NB4 (cell line): ENCODE measurements at regions not wholly inside any gene's neighbourhood (a gene's known extent, or its start where the extent isn't known, plus 50 kb on each side); places are given as distances from the start of the nearest gene placed in this dataset.

Experiments used
- CTCF ChIP-seq: IDR thresholded peaks from one replicate; pipeline ENCODE4 v1.5.1; 2012; ENCODE audit warnings: low read depth, low read length
- MAX ChIP-seq: IDR thresholded peaks from 2 replicates; pipeline ENCODE4 v1.6.1; 2011; ENCODE audit warnings: low read depth, low read length
- MYC ChIP-seq: IDR thresholded peaks from 2 replicates; pipeline ENCODE4 v1.6.1; 2011; ENCODE audit warnings: low read depth, low read length
- POLR2A ChIP-seq: IDR thresholded peaks from 2 replicates; pipeline ENCODE4 v1.6.1; 2011; ENCODE audit warnings: mild to moderate bottlenecking; ENCODE audit not compliant: insufficient read length; ENCODE audit errors: extremely low read depth

GRCh38 chr2:30354621-30355020 is 92.4 kb upstream of the LCLAT1 start:
- TF ChIP-seq CTCF (no peak), MYC (no peak), POLR2A (no peak), MAX (no peak)
